Stimulated activated CD8-positive, alpha-beta memory T cell treated with anti-CD3 and anti-CD28 coated beads, Interleukin-4, amount 100 ng/mL, for 24 hours (primary cell): ENCODE measurements at regions not wholly inside any gene's neighbourhood (a gene's known extent, or its start where the extent isn't known, plus 50 kb on each side); places are given as distances from the start of the nearest gene placed in this dataset.

Experiments
- DNase-seq: peaks from one replicate; pipeline ENCODE4 v3.0.0-alpha.2; 2020; ENCODE audit warnings: low read depth

- no peak for DNase-seq
Measured at GRCh38 chr1:172801771-172802322, 142.9 kb downstream of the FASLG start.

- no peak for DNase-seq
Measured at GRCh38 chr1:172809750-172810149, 150.8 kb downstream of the FASLG start.

- DNase-seq = no peak
Measured at GRCh38 chr1:172810480-172811175, 151.7 kb downstream of the FASLG start.

GRCh38 chr1:172811694-172812093 lies 152.8 kb downstream of the FASLG start:
- DNase-seq = no peak

GRCh38 chr1:172812118-172812517 lies 153.2 kb downstream of the FASLG start:
- no peak for DNase-seq

GRCh38 chr1:172813330-172813729 lies 154.4 kb downstream of the FASLG start:
- DNase-seq = no peak

GRCh38 chr1:172814428-172814827 lies 155.5 kb downstream of the FASLG start:
- no peak for DNase-seq

GRCh38 chr1:172815740-172816139 lies 156.8 kb downstream of the FASLG start:
- DNase-seq = no peak

- peak; percentile 42 for DNase-seq
Measured at GRCh38 chr1:172818841-172819527, 160.1 kb downstream of the FASLG start.

- no peak for DNase-seq
Measured at GRCh38 chr1:172820475-172821158, 161.7 kb downstream of the FASLG start.

GRCh38 chr1:172821609-172822274 lies 162.8 kb downstream of the FASLG start:
- no peak for DNase-seq

- no peak for DNase-seq
Measured at GRCh38 chr1:172822886-172823285, 164.0 kb downstream of the FASLG start.

- DNase-seq = no peak
Measured at GRCh38 chr1:172823534-172823933, 164.6 kb downstream of the FASLG start.

GRCh38 chr1:172824209-172824608 lies 165.3 kb downstream of the FASLG start:
- DNase-seq = no peak

- no peak for DNase-seq
Measured at GRCh38 chr1:172826096-172826741, 167.3 kb downstream of the FASLG start.

- DNase-seq = no peak
Measured at GRCh38 chr1:172827301-172827700, 168.4 kb downstream of the FASLG start.

GRCh38 chr1:172827841-172828240 lies 168.9 kb downstream of the FASLG start:
- DNase-seq = no peak

GRCh38 chr1:172832006-172832725 lies 173.3 kb downstream of the FASLG start:
- DNase-seq = no peak

- no peak for DNase-seq
Measured at GRCh38 chr1:172833954-172834353, 175.1 kb downstream of the FASLG start.

GRCh38 chr1:172834609-172835008 lies 175.7 kb downstream of the FASLG start:
- no peak for DNase-seq

- DNase-seq = no peak
Measured at GRCh38 chr1:172835834-172836233, 176.9 kb downstream of the FASLG start.
